ENCODE measurements at regions not wholly inside any gene's neighbourhood (a gene's known extent, or its start where the extent isn't known, plus 50 kb on each side); places are given as distances from the start of the nearest gene placed in this dataset.

DNA sequence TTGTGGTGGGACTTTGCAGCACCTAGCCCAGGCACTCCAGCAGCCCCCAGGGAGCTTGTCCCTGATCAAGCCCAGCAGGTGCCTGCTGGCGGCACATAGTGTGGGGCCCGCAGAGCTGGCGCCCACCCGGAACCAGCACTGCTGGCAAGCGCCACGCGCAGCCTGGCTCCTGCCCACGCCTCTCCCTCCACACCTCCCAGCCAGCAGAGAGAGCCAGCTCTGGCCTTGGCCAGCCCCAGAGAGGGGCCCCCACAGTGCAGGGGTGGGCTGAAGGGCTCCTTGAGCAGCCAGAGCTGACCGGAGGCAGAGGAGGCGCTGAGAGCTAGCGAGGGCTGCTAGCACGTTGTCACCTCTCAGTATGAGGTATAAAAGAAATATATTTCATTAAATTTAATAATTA is 716.5 kb upstream of the MAP3K7 start:
- TF ChIP-seq CTCF (IDR thresholded peaks at IDR 0.05) (no peak), POLR2A (IDR thresholded peaks at IDR 0.05) (no peak)
- intact Hi-C loops (cut with DNase I; ENCODE audit: low total_unique reads) = no loop called here
- 94 to 96% methylated on average over 8 to 9 of the region's 12 CpGs for WGBS, 2 donors
- no peak for DNase-seq (ENCODE audit: low spot score in 2 of 2)
- H3K4me3 ChIP-seq (ENCODE audit: low read depth, poor library complexity, severe bottlenecking) = no peak overlapping the region

DNA sequence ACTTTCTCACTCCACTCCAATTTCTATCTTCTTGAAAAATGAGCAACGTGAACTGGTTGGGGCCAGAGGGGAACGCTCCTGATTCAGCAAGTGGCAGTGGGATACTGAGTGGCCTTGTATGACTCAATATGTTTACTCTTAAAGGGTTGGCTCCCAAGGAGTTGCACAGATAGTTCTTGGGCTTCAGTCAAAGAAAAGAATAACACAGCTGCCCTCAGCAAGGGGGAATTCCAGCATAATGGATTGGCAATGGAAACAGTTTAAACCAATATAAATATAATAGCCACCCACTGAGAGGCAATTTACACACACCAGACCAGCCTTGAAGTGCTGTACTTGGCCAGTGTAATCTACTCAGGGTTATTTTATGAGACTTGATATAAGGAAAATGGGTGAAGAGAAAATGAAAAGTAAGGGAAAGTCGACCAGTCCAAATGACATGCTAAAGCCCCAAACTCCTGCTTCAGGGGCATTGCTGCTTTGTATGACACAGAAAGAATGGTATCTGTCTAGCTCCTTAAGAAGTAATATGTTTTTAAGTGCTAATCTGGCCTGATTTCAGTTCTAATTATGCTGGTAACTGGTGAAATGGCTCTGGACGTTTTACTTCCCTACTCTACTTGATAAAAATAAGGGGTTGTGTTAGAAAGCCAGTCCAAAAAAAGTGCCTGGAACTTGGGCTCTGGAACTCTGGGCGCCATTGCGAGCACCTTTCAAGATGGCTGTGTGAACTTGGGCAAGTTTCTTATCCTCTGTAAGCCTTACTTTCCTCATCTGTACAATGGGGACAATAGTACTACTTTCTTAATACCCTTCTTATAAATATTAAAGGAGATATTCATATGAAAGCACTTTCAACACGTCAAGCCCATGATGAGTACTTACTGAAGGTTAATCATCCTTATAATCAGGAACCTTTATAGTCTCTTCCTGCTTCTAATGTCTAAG is 712.9 kb upstream of the MAP3K7 start:
- no peak overlapping the region for H3K4me3 ChIP-seq (ENCODE audit: low read depth, poor library complexity, severe bottlenecking)
- intact Hi-C loops (cut with DNase I; ENCODE audit: low total_unique reads) = no loop called here
- no peak for TF ChIP-seq CTCF (IDR thresholded peaks at IDR 0.05)
- no peak for TF ChIP-seq POLR2A (IDR thresholded peaks at IDR 0.05)
- DNase-seq (ENCODE audit: low spot score in 2 of 2) = no peak
- 56% methylated on average over 7 of the region's 7 CpGs for WGBS, 2 donors

DNA sequence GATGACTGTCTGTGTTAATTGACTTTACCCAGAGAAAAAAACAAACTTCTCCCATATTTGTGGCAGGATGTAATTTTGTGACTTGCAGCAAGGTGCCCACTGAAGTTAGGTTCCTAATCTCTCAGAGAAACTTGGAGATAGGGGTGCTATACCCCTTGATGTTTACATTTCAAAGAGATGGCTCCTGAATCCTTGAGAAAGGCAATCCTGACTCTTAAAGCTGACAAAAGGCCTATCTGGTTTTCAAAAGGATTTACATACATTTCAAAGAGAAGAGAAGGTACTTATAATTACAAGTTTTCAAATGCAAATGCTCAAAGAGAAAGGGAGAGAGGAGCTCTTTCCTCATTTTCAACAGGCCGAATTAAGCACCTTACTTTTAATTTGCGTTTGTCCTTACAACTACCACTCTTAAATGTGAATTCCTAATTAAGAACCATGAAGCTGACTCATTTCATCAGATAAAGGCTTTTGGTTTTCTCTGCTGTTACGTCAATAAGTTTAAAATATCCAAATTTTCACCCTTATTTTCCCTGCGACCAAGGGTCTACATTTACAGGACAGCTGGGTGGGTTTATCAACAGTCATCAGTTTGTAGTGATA is 711.8 kb upstream of the MAP3K7 start:
- WGBS, 2 donors = 64 to 81% methylated on average over 4 of the region's 4 CpGs
- DNase-seq (ENCODE audit: low spot score in 2 of 2) = no peak
- intact Hi-C loops (cut with DNase I; ENCODE audit: low total_unique reads) = no loop called here
- TF ChIP-seq CTCF (IDR thresholded peaks at IDR 0.05) (no peak), POLR2A (IDR thresholded peaks at IDR 0.05) (no peak)
- no peak overlapping the region for H3K4me3 ChIP-seq (ENCODE audit: low read depth, poor library complexity, severe bottlenecking)

DNA sequence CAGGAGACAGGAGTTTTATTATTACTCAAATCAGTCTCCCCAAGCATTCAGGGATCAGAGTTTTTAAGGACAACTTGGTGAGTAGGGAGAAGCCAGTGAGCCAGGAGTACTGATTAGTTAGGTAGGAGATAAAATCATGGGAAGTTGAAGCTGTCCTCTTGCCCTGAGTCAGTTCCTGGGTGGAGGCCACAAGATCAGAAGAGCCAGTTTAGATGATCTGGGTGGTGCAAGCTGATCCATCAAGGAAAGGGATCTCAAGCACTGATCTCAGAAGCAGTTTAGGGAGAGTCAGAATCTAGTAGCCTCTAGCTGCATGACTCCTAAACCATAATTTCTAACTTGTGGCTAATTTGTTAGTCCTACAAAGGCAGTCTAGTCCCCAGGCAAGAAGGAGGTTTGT is 706.5 kb upstream of the MAP3K7 start:
- intact Hi-C loops (cut with DNase I; ENCODE audit: low total_unique reads) = no loop called here
- H3K4me3 ChIP-seq (ENCODE audit: low read depth, poor library complexity, severe bottlenecking) = no peak overlapping the region
- no peak for DNase-seq (ENCODE audit: low spot score in 2 of 2)
- TF ChIP-seq CTCF (IDR thresholded peaks at IDR 0.05) (no peak), POLR2A (IDR thresholded peaks at IDR 0.05) (no peak)

GRCh38 chr6:91291071-91291470 is 704.2 kb upstream of the MAP3K7 start:
- TF ChIP-seq POLR2A (IDR thresholded peaks at IDR 0.05) (no peak), CTCF (IDR thresholded peaks at IDR 0.05) (no peak)
- intact Hi-C loops (cut with DNase I; ENCODE audit: low total_unique reads) = no loop called here
- DNase-seq (ENCODE audit: low spot score in 2 of 2) = no peak
- no peak overlapping the region for H3K4me3 ChIP-seq (ENCODE audit: low read depth, poor library complexity, severe bottlenecking)
- 14 to 32% methylated on average over 4 of the region's 4 CpGs for whole genome bisulfite sequencing, 2 donors
